GM18508 (cell line): ENCODE measurements at regions not wholly inside any gene's neighbourhood (a gene's known extent, or its start where the extent isn't known, plus 50 kb on each side); places are given as distances from the start of the nearest gene placed in this dataset.
"Not testable (repeated sequence)": the region's sequence is repeated elsewhere in the genome, so short reads cannot be mapped to it uniquely, and the experiment has no call there.

Source experiments
- ATAC-seq: cut with Tn5 transposase; IDR thresholded peaks from one replicate; pipeline ENCODE4 v1.9.1; 2021; ENCODE audit warnings: moderate number of reproducible peaks; ENCODE audit not compliant: insufficient read depth, unreplicated experiment

DNA sequence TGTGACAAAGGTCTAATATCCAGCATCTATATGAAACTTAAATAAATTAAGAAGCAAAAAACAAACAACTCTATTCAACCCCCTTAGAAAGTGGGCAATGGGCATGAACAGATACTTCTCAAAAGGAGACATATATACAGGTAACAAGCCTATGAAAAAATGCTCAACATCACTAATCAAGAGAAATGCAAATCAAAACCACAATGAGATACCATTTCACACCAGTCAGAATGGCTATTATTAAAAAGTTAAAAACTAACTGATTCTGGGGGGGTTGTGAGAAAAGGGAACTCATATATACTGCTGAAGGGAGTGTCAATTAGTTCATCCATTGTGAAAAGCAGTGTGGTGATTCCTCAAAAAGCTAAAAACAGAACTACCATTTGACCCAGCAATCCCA is 198.9 kb downstream of the BMP4 start:
- ATAC-seq, result no peak

DNA sequence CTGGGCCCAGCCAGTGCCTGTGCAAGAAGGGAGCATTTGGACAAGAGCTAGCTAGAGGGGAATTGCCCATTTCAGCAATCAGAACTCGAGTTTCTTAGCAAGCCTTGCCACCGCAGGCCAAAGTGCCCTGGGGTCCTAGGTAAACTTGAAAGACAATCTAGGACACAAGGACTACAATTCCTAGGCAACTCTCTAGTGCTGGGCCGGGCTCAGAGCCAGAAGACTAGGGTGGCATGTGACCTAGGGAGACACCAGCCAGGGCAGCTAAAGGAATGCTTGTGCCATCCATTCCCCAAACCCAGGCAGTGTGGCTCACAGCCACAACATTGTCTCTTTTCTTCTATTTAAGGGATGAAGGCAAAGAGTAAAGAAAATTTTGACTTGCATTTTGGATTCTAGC is 205.0 kb downstream of the BMP4 start:
- no peak for ATAC-seq

DNA sequence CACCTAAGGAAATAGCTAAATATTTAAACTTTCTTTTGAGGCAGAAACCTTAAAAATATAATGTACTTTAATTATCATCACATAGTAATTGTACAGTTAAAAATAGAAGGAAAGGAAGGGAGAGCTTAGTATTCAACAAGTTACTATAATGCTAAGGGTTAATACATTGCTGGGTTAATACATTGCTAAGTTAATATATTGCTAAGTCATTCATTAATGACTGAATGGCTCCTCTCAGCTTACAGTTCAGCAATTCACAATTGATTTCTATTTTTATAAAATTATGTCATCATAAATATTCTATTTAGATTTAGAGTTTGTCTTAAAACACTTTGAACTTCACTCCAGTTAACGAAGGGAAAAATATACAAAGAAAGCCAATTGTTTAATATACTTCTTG is 207.9 kb downstream of the BMP4 start:
- ATAC-seq, result no peak

DNA sequence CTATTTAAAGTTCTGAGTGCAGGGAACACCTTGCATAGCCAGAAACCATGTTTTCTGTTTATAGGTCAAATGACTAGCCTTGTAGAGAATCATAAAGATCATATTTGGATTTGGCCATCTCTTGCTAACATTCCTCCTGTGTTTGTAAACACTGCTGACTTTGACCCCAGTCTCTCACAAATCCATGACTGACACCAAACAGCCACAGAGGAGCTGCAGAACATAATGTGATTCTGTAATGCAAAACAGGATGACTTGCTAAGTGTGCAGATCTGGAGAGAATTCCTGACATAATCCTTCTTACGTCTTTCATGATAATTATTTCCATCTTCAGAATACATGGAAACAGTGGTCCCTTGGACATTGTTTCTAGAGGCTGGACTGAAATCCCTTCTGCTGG is 211.8 kb downstream of the BMP4 start:
- no peak for ATAC-seq

DNA sequence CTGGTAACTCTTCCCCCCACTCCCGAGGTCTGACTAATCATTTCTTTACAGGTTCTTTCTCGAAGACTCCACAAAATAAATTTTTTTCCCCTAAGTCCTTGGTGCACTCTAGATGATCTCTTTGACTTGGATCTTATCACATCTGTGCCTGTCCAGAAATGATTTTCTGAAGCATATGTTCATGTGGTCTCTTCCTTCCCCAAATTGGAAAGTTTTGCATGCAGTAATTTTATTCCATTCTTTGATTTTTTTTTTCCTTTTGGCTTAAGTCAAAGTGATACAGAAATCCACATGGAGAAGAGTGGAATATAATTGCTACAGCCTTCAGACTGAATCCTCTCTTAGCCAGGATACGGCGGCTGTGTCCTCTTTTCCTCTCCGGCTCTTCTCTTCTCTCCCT is 213.3 kb downstream of the BMP4 start:
- no peak for ATAC-seq

DNA sequence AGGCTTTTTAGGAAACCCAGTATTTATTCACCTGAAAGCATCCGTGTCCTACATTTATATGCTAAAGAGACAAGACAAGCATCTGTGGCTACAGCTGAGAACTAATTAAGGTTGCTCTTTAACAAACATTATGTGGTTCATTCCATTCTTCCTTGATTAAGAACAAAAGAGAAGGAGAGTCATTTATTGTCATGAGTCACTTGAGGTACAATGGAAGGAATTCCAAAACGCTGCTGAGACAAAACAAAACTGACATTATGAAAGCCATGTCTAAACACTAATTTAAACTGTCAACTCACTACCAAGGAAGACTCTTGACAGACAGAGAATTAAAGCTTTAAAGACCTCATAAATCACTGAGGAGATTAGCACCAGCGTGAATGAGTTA is 214.4 kb downstream of the BMP4 start:
- no peak for ATAC-seq

DNA sequence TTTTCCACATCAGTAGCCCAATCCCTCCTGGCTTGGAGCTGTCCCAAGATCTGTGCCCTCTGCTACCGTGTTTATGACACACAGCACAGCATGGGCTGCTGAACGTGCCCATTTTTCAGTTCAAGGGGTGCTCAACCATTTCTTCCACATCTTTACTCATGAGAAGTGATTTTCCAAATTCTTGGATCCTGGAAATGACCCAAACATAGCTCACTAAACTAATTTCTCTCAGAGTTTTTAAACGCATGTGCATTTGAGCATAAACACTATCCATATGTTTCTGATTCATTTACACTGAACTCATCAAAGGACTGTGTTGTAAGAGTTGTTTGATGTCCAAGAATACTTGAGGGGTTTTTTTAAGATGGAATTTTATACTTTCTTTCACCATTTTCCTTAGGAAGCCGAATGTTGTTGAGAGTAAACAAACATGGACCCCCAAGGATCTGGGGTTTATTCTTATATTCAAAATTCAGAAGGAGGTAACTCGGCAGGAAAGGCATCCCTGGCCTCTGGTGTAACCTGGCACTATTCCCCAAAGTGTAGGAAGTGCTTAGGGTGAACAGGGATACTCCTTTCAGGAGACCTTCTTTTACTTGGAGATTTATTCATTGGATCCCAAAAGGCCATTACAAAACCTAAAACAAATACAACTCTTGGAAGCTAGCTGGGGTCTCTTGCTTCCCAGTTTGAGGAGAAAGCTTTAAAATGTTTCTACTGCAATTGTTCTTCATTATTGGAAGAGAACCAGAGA is 215.0 kb downstream of the BMP4 start:
- ATAC-seq, result no peak

DNA sequence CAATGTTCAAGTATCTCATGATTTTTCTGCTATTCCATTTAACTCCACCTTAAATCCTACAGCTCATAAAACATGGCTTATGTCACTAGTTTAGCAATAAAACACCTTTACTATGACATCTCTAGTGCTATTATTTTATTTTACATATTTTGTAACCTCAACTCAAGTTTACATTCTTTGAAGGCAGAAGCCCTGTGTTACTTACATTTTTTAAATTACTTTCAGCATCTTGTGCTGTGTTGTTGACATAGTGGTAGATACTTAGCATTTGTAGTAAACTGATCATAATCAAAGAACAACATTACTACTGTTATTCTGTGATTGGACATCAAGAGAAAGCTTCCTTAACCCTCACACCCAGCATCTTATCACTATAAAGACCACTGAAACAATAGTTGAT is 216.1 kb downstream of the BMP4 start:
- no peak for ATAC-seq

DNA sequence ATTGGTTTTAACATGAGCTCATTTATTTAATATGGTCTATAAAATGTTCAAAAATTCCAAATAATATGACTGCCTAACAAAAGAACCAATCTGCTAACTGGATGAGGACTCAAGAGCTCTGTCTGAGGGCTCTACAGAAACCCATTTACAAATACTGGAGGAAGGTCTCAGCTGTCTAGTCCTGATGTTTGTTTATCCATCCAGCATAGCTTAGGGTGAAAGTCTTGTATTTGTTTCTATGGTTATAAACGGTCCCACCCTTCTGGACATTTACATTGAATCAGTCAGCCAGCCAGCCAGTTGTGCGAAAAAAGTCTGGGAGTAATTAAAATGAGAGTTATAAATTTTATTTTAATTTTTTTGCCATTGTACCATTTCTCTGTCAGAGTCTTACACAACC is 220.7 kb downstream of the BMP4 start:
- no peak for ATAC-seq

DNA sequence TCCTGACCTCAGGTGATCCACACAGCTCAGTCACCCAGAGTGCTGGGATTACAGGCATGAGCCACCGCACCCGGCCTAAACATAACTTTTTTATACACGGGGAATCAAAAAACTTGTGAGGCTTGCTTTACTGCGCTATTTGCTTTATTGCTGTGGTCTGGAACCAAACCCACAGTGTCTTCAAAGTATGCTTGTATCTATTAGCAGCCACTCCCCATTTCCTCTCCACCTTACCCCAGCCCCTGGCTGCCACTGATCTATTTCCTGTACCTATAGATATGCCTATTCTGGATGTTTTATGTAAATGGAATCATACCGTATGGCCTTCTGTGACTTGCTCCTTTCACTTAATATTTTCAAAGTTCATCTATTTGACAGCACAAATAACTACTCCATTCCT is 233.4 kb downstream of the BMP4 start:
- no peak for ATAC-seq

DNA sequence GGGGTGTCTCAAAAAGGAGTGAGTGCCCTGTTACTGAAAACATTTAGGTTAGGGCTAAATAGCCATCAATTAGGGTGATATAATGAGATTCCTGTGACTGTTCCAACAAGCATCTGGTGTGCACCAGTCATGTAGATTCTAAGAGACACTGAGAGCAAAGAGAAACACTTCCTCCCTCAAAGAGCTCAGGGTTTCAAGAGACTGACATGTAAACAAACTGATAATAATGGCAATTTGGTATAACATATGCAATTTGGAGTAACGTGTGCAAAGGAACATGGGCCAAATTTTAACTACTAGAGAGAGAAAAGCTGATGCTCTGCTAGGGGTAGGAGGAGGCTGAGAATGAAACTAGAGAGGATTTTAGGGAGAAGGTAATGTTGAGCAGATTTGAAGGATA is 237.1 kb downstream of the BMP4 start:
- no peak for ATAC-seq

DNA sequence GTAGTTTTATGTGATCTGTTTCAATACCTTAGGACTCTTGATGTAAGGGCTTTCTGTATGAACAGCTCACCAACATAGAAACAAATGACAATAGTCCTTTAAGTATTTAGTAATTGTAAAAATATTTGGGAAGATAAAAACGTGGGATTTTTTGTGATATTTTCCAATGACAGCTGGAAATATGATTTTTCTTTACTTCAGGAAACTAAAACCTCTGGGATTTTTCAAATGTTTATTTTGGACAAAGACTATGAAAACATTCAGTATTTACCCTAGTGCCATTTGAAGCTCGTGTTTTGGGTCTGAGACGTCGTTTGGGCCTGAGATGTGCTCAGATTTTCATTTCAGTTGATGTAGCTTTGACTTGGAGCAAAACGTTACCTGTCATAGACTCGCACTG is 240.0 kb downstream of the BMP4 start:
- no peak for ATAC-seq

DNA sequence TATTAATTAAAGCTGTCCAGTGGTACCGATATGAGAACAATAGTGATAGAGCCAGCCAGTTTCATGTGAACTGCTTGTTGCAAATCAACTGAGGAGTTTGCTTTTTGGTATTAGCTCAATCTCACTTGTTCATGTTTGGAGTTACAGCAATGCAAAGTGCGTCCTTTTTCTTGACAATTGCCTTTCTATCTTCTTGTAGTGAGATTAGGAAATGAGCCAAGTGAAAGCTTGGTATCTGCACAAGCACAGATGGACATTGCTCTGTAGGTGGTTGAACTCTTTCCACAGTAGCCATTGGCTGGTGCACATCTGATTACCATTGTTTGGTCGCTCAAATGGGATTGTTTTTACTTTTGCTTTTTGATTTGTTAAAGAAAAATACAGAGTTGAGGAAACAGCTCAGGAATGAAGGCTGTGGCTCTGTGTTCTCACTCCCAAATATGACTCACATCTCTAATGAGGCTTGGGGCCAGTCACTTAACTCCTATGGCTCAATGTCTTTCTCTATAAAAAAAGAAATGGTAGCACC is 241.4 kb downstream of the BMP4 start:
- ATAC-seq, result no peak

DNA sequence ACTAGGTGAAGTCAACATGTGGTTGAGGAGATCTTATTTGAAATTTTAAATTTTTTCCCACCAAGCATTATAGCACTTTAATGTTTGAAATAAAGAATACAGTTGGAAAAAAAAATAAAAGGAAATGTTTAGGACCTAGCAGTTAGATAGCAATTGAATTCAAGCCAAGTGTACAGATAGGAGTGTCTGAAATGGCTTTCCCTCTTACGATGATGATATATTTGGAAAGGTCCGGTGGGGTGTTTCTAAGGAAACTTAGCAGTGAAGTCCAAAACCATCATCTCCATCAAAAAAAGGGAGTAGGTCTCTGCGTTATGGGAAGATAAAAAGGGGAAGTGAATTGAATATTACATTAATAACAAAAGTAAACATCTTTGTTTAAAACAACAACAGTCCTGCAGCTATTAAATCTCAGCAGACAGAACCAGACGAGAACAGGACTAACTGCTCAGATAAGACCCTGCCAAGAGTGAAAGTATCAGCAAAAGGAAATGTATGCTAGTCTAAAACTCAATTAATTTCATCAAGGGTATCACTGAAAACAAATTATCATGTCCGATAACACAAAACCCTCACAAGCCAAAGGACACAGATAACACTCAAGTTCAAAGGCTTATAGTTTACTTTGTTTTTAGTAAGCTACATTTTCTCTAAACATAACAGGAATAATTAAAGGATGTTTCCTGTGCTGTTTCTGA is 242.0 kb downstream of the BMP4 start:
- no peak for ATAC-seq

DNA sequence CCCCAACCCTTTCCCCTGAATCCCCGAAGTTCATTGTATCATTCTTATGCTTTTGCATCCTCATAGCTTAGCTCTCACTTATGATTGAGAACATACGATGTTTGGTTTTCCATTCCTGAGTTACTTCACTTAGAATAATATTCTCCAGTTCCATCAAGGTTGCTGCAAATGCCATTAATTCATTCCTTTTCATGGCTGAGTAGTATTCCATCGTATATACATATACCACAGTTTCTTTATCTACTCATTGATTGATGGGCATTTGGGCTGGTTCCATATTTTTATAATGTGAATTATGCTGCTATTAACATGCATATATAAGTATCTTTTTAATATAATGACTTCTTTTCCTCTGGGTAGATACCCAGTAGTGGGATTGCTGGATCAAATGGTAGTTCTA is 243.7 kb downstream of the BMP4 start:
- not testable (repeated sequence) for ATAC-seq

DNA sequence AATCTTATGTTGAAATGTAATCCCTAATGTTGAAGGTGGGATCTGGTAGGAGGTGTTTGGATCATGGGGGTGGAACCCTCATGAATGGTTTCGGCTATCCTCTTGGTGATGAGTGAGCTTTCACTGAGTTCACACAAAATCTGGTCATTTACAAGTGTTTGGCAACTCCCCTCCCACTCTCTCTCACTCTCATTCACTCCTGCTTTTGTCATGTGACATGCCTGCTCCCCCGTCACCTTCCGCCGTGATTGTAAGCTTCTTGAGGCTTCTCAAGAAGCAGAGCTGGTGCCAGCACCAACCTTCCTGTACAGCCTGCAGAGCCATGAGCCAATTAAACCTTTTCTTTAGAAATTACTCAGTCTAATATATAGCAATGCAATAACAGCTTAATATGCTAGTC is 245.4 kb downstream of the BMP4 start:
- ATAC-seq, result no peak

DNA sequence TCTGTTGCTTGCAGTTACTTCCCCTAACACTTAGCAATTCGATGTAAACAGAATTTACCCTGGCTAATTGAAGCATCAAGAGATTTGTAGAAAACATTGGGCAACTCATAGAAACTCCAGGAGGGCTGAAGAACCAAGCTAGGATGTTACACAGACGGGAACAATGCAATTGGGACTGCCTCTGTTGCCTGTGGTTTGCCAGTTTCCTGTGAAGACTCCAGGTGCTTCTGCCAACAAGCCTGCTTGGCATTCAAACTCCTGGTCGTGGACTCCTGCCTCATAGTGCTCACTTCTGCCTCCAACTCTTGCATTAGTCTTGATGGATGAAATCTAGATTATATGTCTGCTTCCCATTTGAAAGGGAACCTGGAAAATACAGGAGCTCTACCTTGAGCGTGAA is 246.0 kb downstream of the BMP4 start:
- no peak for ATAC-seq

DNA sequence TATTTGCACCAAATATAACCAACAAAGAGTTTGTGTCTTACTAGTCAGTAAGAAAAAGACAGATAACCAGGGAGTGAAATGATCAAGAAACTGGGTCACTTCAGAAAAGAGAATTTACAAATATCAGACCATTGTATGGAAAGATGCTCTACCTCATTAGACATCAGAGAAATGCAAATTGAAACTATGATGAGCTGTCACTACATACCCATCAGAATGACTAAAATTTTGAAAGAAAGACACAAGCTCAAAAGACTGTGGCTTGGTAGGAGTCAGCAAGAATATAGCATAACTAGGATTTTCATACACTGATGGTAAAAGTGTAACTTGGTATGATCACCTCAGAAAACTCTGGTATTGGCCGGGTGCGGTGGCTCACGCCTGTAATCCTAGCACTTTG is 247.2 kb downstream of the BMP4 start:
- ATAC-seq, result no peak

DNA sequence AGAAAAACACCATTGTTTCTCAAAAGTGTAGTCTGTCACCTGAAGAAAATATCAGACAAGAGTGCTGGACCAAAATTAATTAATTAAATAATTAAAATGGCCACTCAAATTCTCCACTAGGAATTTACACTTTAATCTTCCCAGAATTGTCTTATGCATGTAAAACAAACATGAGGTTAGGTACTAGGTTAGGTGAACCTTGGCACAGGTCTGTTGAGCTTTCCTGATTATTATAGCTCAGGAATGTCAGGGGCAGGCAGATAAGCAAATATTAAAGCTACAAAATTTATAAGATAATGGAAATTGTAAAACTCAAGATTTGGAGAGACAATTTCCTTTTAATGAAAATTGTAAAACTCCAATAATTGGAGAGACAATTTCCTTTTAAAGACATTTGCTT is 253.2 kb downstream of the BMP4 start:
- no peak for ATAC-seq

DNA sequence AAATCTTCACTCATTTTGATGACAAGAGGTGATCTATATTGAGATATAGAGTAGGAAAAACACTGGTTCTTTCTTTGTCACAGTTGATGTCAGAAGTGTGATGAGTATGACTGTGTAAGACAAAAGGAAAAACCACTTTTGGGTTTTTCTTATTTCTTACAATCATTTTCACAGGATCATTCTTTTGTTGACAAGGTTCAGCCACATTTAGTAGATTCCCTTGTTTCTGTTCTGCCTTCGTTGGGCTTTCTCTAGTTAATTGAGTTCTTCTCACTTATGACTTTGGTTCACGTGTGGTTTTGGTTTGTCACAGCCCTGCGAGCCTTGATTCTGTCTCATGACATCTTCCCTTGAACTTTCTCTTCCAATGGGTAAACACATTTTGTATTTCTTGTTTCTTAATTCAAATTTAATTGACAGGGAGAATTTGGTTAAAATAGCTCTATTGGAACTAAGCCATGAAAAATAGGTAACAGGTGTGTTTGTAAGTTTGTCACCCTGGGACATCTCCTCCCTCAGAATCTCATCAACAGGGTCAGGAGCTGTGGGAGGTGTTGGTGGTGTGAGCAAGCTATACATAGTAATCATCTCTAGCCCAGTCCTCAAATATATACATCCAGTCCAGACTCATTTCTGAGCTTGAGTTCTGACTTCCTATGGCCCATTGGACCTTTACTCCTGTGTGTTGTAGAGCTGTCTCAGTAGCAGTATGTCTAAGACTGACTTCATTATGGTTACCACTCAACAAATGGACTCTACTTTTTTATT is 255.3 kb downstream of the BMP4 start:
- peak; percentile 44 for ATAC-seq
